ENCODE measurements at regions not wholly inside any gene's neighbourhood (a gene's known extent, or its start where the extent isn't known, plus 50 kb on each side); places are given as distances from the start of the nearest gene placed in this dataset.
"Not testable (repeated sequence)": the region's sequence is repeated elsewhere in the genome, so short reads cannot be mapped to it uniquely, and the experiment has no call there.

- H3K9me3 ChIP-seq = peaks cover 0 to 7% of the 10 kb centered on the region in 2 donors
- H3K4me3 ChIP-seq = no peak overlapping the region
- H3K27ac ChIP-seq = no peak overlapping the region
- no peaks in the 10 kb centered on the region for H3K27me3 ChIP-seq
- H3K36me3 ChIP-seq = no peaks in the 10 kb centered on the region
- no peaks in the 10 kb centered on the region for H3K4me1 ChIP-seq
- no peak for DNase-seq (ENCODE audit: low spot score)
- TF ChIP-seq, protein P1, sequence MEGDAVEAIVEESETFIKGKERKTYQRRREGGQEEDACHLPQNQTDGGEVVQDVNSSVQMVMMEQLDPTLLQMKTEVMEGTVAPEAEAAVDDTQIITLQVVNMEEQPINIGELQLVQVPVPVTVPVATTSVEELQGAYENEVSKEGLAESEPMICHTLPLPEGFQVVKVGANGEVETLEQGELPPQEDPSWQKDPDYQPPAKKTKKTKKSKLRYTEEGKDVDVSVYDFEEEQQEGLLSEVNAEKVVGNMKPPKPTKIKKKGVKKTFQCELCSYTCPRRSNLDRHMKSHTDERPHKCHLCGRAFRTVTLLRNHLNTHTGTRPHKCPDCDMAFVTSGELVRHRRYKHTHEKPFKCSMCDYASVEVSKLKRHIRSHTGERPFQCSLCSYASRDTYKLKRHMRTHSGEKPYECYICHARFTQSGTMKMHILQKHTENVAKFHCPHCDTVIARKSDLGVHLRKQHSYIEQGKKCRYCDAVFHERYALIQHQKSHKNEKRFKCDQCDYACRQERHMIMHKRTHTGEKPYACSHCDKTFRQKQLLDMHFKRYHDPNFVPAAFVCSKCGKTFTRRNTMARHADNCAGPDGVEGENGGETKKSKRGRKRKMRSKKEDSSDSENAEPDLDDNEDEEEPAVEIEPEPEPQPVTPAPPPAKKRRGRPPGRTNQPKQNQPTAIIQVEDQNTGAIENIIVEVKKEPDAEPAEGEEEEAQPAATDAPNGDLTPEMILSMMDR (IDR thresholded peaks at IDR 0.05) = no peak
Measured at GRCh38 chr22:33180356-33180755, 122.2 kb upstream of the SYN3 start.

DNA sequence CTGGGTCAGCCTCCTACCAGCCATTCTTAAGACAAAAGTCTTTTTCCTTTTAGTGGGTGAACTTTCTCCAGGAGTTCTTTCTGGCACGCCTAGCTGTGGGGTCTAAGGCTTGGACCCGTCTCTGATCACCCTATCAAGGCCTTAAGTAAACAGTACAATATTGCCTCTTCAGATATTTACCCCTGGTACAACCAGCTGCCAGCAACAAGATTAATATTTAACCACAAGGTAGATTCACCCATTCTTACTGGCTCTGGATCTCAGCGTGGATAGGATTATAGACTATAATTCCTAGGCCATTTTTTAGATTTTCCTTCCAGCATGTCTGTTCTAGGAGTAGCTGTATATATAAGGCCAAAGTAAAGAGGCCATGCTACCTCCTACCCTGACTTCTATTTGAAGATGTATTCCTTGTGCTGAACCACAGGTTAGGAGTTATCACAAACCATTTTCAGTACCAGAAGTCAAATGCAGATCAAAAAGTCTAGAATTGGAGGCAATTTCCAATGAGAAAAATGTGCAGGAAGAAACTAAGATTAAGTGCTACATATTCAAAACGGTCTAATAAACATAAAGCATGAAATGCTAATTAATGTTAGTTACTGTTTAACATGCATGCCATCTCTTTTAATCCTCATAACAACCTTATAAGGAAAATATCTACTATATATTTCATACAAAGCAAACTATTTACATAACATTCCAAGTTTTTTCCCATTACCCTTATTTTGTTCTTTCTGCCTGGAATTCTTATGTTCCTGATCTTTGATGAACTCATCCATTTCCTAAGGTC, 110.0 kb upstream of the SYN3 start:
- TF ChIP-seq, protein P1 (IDR thresholded peaks at IDR 0.05) = no peak
- Histone ChIP-seq H3K27ac (no peak overlapping the region), H3K27me3 (no peaks in the 10 kb centered on the region), H3K36me3 (no peaks in the 10 kb centered on the region), H3K4me3 (no peak overlapping the region), H3K9me3 (no peaks in the 10 kb centered on the region), H3K4me1 (no peaks in the 10 kb centered on the region)
- DNase-seq (ENCODE audit: low spot score) = no peak

GRCh38 chr22:33166206-33166605, 108.0 kb upstream of the SYN3 start:
- Histone ChIP-seq H3K27ac (no peak overlapping the region), H3K36me3 (no peaks in the 10 kb centered on the region), H3K4me1 (no peaks in the 10 kb centered on the region), H3K4me3 (no peak overlapping the region), H3K27me3 (no peaks in the 10 kb centered on the region), H3K9me3 (no peaks in the 10 kb centered on the region)
- TF ChIP-seq, protein P1 (IDR thresholded peaks at IDR 0.05) = no peak
- DNase-seq (ENCODE audit: low spot score) = no peak

GRCh38 chr22:33163815-33164214, 105.6 kb upstream of the SYN3 start:
- no peak overlapping the region for H3K27ac ChIP-seq
- no peak for DNase-seq (ENCODE audit: low spot score)
- H3K4me1 ChIP-seq = no peaks in the 10 kb centered on the region
- H3K36me3 ChIP-seq = no peaks in the 10 kb centered on the region
- H3K4me3 ChIP-seq = no peak overlapping the region
- H3K9me3 ChIP-seq = no peaks in the 10 kb centered on the region
- no peaks in the 10 kb centered on the region for H3K27me3 ChIP-seq
- TF ChIP-seq, protein P1 (IDR thresholded peaks at IDR 0.05) = no peak

DNA sequence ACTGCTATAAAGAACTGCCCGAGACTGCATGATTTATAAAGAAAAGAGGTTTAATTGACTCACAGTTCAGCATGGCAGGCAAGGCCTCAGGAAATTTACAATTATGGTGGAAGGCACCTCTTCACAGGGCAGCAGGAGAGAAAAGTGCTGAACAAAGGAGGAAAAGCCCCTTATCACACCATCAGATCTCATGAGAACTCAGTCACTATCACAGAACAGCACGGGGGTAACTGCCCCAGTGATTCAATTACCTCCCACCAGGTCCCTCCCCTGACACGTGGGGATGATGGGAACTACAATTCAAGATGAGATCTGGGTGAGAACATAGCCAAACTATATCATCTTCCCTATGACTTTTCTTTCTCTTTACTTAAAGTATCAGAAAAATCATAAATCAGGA, 104.0 kb upstream of the SYN3 start:
- Histone ChIP-seq H3K27ac (no peak overlapping the region), H3K36me3 (no peaks in the 10 kb centered on the region), H3K9me3 (no peaks in the 10 kb centered on the region), H3K27me3 (no peaks in the 10 kb centered on the region), H3K4me1 (no peaks in the 10 kb centered on the region), H3K4me3 (no peak overlapping the region)
- no peak for DNase-seq (ENCODE audit: low spot score)
- TF ChIP-seq, protein P1 (IDR thresholded peaks at IDR 0.05) = no peak

DNA sequence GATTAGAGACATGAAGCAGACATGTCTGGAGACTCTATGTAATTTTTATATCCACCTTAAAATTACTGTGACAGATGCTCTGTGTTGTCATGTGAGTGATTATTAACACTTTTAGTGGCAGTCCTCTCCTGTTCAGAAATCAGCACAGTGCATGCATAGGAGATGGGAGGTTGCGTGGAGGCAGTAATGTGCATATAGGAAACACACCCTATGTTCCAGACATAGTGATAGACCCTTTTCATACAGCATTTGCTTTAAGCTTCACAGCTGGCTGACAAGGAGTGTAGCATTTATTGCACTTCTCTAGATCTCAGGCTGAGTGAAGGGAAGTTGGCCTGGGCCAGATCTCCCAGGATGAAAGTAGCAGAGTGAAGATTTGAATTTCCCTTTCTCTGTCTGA, 102.3 kb upstream of the SYN3 start:
- H3K27me3 ChIP-seq = no peaks in the 10 kb centered on the region
- H3K9me3 ChIP-seq = peaks cover 0 to 2% of the 10 kb centered on the region in 2 donors
- no peaks in the 10 kb centered on the region for H3K4me1 ChIP-seq
- DNase-seq (ENCODE audit: low spot score) = no peak
- H3K4me3 ChIP-seq = no peak overlapping the region
- TF ChIP-seq, protein P1 (IDR thresholded peaks at IDR 0.05) = no peak
- H3K27ac ChIP-seq = no peak overlapping the region
- no peaks in the 10 kb centered on the region for H3K36me3 ChIP-seq

DNA sequence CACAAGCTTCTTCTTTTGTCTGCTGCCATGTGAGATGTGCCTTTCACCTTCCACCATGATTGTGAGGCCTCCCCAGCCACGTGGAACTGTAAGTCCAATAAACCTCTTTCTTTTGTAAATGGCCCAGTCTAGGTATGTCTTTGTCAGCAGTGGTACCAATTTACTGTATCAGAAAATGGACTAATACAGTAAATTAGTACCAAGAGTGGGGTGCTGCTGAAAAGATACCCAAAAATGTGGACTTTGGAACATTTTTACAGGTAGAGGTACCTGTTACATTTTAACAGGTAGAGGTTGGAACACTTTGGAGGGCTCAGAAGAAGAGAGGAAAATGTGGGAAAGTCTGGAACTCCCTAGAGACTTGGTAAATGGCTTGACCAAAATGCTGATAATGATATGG, 96.8 kb upstream of the SYN3 start:
- not testable (repeated sequence) for DNase-seq (ENCODE audit: low spot score); H3K27me3 ChIP-seq; H3K4me3 ChIP-seq; H3K36me3 ChIP-seq; H3K27ac ChIP-seq; H3K4me1 ChIP-seq
- H3K9me3 ChIP-seq = peaks cover 0 to 13% of the 10 kb centered on the region in 2 donors
